Natural killer cell treated with Interleukin-12 subunit alpha and Interleukin-12 subunit beta and Interleukin-15 and Interleukin-18, amount 100 ng/mL, for 72 hours (primary cell): ENCODE measurements at regions not wholly inside any gene's neighbourhood (a gene's known extent, or its start where the extent isn't known, plus 50 kb on each side); places are given as distances from the start of the nearest gene placed in this dataset.
"Not testable (repeated sequence)": the region's sequence is repeated elsewhere in the genome, so short reads cannot be mapped to it uniquely, and the experiment has no call there.

Source experiments
- ATAC-seq, 2 donors: fragments of 150-1000 bp; cut with Tn5 transposase in 1 of 2; sonication (Bioruptor Pico), chemical (Tn5 transposase) in 1 of 2; 2 replicates each; pipeline ENCODE4 v1.10.0; 2021
- DNase-seq: peaks from one replicate; pipeline ENCODE4 v3.0.0; 2022; ENCODE audit warnings: low spot score
- H3K27ac Mint-ChIP-seq, 2 donors: 1 replicate in 1 of 2; 2 replicates in 1 of 2; pipeline ENCODE4 v1.8.0; 2022; ENCODE audit warnings: mixed read lengths in 2 of 2, mild to moderate bottlenecking in 1 of 2, moderate library complexity in 1 of 2
- H3K27me3 Mint-ChIP-seq, 2 donors: 1 replicate in 1 of 2; 2 replicates in 1 of 2; pipeline ENCODE4 v1.8.0; 2022; ENCODE audit warnings: mixed read lengths in 2 of 2
- H3K36me3 Mint-ChIP-seq: one replicate; pipeline ENCODE4 v1.8.0; 2022; ENCODE audit warnings: mixed read lengths
- H3K4me1 Mint-ChIP-seq, 2 donors: 1 replicate in 1 of 2; 2 replicates in 1 of 2; pipeline ENCODE4 v1.8.0; 2022; ENCODE audit warnings: low read depth in 2 of 2, mixed read lengths in 2 of 2, mild to moderate bottlenecking in 1 of 2
- H3K4me3 Mint-ChIP-seq: one replicate; pipeline ENCODE4 v1.8.0; 2022; ENCODE audit warnings: mixed read lengths
- H3K9me3 Mint-ChIP-seq: 2 replicates; pipeline ENCODE4 v1.8.0; 2022; ENCODE audit warnings: mixed read lengths

GRCh38 chr2:84129018-84129417, 330.1 kb downstream of the SUCLG1 start:
- no peaks in the 10 kb centered on the region for H3K36me3 Mint-ChIP-seq
- no peaks in the 10 kb centered on the region for H3K4me1 Mint-ChIP-seq
- H3K27ac Mint-ChIP-seq, result no peak overlapping the region
- no peak for ATAC-seq
- DNase-seq, result no peak
- no peaks in the 10 kb centered on the region for H3K9me3 Mint-ChIP-seq
- H3K4me3 Mint-ChIP-seq, result no peak overlapping the region
- peaks cover 0 to 6% of the 10 kb centered on the region in 2 donors for H3K27me3 Mint-ChIP-seq

GRCh38 chr2:84127812-84128211, 331.3 kb downstream of the SUCLG1 start:
- not testable (repeated sequence) for H3K36me3 Mint-ChIP-seq, H3K27me3 Mint-ChIP-seq, DNase-seq, H3K9me3 Mint-ChIP-seq, H3K4me3 Mint-ChIP-seq, H3K27ac Mint-ChIP-seq, ATAC-seq, H3K4me1 Mint-ChIP-seq

GRCh38 chr2:84126530-84126929, 332.6 kb downstream of the SUCLG1 start:
- DNase-seq (no peak), ATAC-seq (no peak)
- Mint-ChIP-seq H3K27me3 (peaks cover 0 to 13% of the 10 kb centered on the region in 2 donors), H3K9me3 (no peaks in the 10 kb centered on the region), H3K4me1 (no peaks in the 10 kb centered on the region), H3K4me3 (no peak overlapping the region), H3K27ac (no peak overlapping the region), H3K36me3 (no peaks in the 10 kb centered on the region)

DNA sequence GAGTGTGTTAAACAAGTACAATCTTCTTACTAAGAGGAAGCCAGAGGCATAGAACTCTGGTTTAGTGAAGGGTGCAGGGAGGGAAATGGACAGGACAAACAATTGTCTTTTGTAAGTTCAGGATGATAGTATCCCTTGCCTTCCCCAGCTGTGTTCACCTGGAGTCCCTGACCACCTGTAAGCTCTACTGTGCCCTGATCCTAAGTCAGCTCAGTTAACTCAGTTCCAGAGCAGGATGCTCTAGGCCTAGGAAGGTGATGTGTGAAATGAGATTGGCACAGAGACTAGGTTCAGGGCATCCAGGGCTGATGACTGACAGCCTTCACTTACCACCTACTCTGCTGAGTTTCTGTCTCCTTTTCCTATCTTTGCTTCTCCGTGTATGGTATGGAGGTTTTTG, 333.0 kb downstream of the SUCLG1 start:
- H3K27ac Mint-ChIP-seq, result no peak overlapping the region
- DNase-seq, result no peak
- H3K36me3 Mint-ChIP-seq, result no peaks in the 10 kb centered on the region
- H3K4me1 Mint-ChIP-seq, result no peaks in the 10 kb centered on the region
- H3K9me3 Mint-ChIP-seq, result no peaks in the 10 kb centered on the region
- no peak for ATAC-seq
- no peak overlapping the region for H3K4me3 Mint-ChIP-seq
- peaks cover 0 to 13% of the 10 kb centered on the region in 2 donors for H3K27me3 Mint-ChIP-seq

- no peak overlapping the region for H3K27ac Mint-ChIP-seq
- H3K36me3 Mint-ChIP-seq, result peaks cover 7% of the 10 kb centered on the region
- peaks cover 5% of the 10 kb centered on the region for H3K9me3 Mint-ChIP-seq
- DNase-seq (no peak), ATAC-seq (no peak)
- peaks cover 0 to 7% of the 10 kb centered on the region in 2 donors for H3K27me3 Mint-ChIP-seq
- H3K4me3 Mint-ChIP-seq, result no peak overlapping the region
- H3K4me1 Mint-ChIP-seq, result no peaks in the 10 kb centered on the region
These were observed 342.9 kb downstream of the SUCLG1 start for GRCh38 chr2:84116143-84116542.

DNA sequence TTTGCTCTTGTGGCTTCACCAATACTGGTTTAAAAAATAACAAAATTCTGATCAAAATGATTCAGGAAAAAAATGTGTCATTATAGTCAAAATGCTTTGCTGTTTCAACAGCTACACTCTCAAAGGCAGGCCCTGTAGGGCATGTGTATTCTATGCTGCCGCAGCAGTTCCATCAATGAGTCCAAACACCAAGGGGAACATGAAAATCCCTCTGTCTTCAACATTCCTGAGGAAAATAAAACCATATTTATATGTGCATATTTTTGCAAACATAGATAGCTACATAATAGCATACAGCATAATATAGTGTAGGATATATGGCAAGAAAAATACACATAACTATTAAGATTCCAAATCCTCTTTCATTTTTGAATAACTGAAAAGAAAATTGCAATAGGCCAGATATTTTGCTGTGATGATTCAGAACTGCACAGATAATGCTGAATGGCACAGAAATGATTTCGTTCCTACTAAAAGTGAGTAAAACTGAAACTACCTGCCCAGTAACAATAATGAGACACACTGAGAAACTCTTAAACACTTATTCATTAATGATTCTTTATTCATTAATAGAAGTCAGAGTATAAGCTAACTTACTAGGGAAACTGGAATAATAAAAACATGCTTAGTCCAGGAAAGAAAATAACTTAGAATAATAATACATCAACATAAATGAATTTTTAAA, 343.8 kb downstream of the SUCLG1 start:
- DNase-seq (no peak), ATAC-seq (no peak)
- H3K36me3 Mint-ChIP-seq, result peaks cover 7% of the 10 kb centered on the region
- no peak overlapping the region for H3K4me3 Mint-ChIP-seq
- peaks cover 5% of the 10 kb centered on the region for H3K9me3 Mint-ChIP-seq
- no peak overlapping the region for H3K27ac Mint-ChIP-seq
- no peaks in the 10 kb centered on the region for H3K4me1 Mint-ChIP-seq
- peaks cover 0 to 6% of the 10 kb centered on the region in 2 donors for H3K27me3 Mint-ChIP-seq

DNA sequence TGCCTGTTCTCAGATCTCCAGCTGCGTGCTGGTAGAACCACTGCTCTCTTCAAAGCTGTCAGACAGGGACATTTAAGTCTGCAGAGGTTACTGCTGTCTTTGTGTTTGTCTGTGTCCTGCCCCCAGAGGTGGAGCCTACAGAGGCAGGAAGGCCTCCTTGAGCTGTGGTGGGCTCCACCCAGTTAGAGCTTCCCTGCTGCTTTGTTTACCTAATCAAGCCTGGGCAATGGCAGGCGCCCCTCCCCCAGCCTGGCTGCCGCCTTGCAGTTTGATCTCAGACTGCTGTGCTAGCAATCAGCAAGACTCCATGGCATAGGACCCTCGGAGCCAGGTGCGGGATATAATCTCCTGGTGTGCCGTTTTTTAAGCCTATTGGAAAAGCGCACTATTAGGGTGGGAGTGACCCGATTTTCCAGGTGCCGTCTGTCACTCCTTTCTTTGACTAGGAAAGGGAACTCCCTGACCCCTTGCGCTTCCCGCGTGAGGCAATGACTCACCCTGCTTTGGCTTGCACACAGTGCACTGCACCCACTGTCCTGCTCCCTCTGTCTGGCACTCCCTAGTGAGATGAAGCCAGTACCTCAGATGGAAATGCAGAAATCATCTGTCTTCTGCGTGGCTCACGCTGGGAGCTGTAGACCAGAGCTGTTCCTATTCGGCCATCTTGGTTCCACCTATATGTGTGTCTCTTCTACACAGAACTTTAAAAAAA, 355.1 kb downstream of the SUCLG1 start:
- DNase-seq, H3K4me1 Mint-ChIP-seq, ATAC-seq, H3K27me3 Mint-ChIP-seq, H3K9me3 Mint-ChIP-seq, H3K4me3 Mint-ChIP-seq, H3K36me3 Mint-ChIP-seq, H3K27ac Mint-ChIP-seq: not testable (repeated sequence)

- H3K27me3 Mint-ChIP-seq, result peaks cover 0 to 6% of the 10 kb centered on the region in 2 donors
- peaks cover 8% of the 10 kb centered on the region for H3K9me3 Mint-ChIP-seq
- DNase-seq (no peak), ATAC-seq (no peak)
- peaks cover 10% of the 10 kb centered on the region for H3K36me3 Mint-ChIP-seq
- no peaks in the 10 kb centered on the region for H3K4me1 Mint-ChIP-seq
- no peak overlapping the region for H3K4me3 Mint-ChIP-seq
- no peak overlapping the region for H3K27ac Mint-ChIP-seq
These were observed 356.8 kb downstream of the SUCLG1 start for GRCh38 chr2:84102274-84102673.

DNA sequence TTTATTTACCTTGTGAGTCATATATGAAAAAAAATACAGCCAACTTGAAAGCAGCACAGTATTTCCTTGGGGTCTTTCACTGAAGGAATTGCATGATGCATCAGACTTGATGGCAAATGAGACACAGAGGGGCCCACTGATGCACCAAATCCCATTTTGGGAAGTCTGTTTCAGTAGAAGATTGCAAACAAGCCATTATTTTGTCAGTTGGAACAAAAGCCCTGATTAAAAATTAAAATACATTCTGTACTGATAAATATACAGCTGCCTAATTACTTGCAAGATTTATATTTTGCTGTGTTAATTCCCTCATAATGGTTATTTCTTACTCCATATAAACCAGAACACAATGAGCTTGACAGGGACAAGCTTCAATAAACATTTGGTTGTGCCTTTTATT, 370.4 kb downstream of the SUCLG1 start:
- H3K4me1 Mint-ChIP-seq, result no peaks in the 10 kb centered on the region
- DNase-seq, result no peak
- peaks cover 5 to 13% of the 10 kb centered on the region in 2 donors for H3K27me3 Mint-ChIP-seq
- no peak overlapping the region for H3K4me3 Mint-ChIP-seq
- H3K9me3 Mint-ChIP-seq, result peaks cover 6% of the 10 kb centered on the region
- no peak overlapping the region for H3K27ac Mint-ChIP-seq
- ATAC-seq, result no peak
- H3K36me3 Mint-ChIP-seq, result peaks cover 5% of the 10 kb centered on the region

DNA sequence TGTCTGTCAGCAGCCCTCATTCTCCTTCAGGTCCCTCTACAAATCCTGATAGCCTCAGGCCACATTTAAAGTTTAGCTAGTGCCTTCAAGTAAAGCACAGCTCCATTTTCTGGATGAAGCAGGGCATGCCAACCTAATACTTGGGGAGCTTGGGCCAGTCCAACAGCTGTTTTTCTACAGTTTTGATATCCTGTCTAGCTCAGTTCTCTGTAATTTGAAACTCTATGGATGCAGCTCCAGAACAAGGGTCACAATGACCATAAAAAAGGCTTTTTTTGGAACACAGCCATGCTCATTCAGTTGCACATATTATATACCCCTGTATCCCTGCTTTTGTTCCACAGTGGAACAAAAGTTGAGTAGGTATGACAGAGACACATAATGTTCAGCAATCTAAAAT, 373.5 kb downstream of the SUCLG1 start:
- Mint-ChIP-seq H3K4me3 (no peak overlapping the region), H3K27me3 (peaks cover 2 to 13% of the 10 kb centered on the region in 2 donors), H3K9me3 (no peaks in the 10 kb centered on the region), H3K27ac (no peak overlapping the region), H3K4me1 (no peaks in the 10 kb centered on the region), H3K36me3 (no peaks in the 10 kb centered on the region)
- ATAC-seq (no peak), DNase-seq (no peak)

DNA sequence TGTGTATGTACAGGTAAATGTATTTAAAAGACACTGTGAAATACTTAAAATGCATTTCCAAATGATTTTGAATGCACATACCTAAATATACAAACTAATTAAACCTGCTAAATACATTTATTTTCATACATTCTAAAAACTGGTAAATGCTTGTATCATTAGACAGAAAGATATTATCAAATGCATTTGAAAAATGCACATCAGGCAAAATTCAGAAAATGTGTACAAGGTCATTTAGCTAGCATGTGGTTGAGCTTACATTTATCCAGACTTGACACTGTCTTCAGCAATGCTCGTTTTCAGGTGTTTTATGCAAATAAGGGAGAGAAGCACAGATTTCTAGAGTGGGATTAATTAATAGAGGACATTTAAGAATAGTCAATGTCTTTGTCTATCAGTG, 374.2 kb downstream of the SUCLG1 start:
- ATAC-seq, result no peak
- no peaks in the 10 kb centered on the region for H3K9me3 Mint-ChIP-seq
- H3K36me3 Mint-ChIP-seq, result no peaks in the 10 kb centered on the region
- H3K27ac Mint-ChIP-seq, result no peak overlapping the region
- DNase-seq, result no peak
- no peak overlapping the region for H3K4me3 Mint-ChIP-seq
- peaks cover 5 to 13% of the 10 kb centered on the region in 2 donors for H3K27me3 Mint-ChIP-seq
- no peaks in the 10 kb centered on the region for H3K4me1 Mint-ChIP-seq

DNA sequence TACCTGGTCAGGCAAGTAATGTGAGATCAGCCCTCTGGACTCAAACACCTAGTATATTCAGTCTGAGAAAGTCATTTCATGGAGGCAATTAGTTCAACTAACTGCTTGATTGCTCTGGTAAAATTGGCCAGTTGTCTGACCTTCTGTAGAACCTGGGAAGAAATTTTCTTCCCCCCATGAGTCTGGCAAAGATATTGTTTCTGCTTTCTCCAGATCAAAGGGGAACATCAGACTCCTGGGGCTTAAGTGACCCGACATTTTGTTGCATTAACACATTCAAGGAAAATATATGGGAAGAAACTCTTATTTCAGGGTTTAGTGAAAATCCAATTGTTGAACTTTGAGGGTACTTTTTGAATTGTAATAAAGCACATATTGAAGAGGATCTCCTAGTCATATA, 375.1 kb downstream of the SUCLG1 start:
- H3K4me3 Mint-ChIP-seq, result no peak overlapping the region
- H3K4me1 Mint-ChIP-seq, result no peaks in the 10 kb centered on the region
- H3K27me3 Mint-ChIP-seq, result peaks cover 5 to 13% of the 10 kb centered on the region in 2 donors
- H3K36me3 Mint-ChIP-seq, result no peaks in the 10 kb centered on the region
- no peaks in the 10 kb centered on the region for H3K9me3 Mint-ChIP-seq
- H3K27ac Mint-ChIP-seq, result no peak overlapping the region
- ATAC-seq, result no peak
- no peak for DNase-seq

GRCh38 chr2:84078471-84078870, 380.6 kb downstream of the SUCLG1 start:
- DNase-seq, result no peak
- ATAC-seq, result no peak
- Mint-ChIP-seq H3K36me3 (no peaks in the 10 kb centered on the region), H3K27me3 (peaks cover 0 to 2% of the 10 kb centered on the region in 2 donors), H3K4me3 (no peak overlapping the region), H3K27ac (no peak overlapping the region), H3K9me3 (no peaks in the 10 kb centered on the region), H3K4me1 (no peaks in the 10 kb centered on the region)

DNA sequence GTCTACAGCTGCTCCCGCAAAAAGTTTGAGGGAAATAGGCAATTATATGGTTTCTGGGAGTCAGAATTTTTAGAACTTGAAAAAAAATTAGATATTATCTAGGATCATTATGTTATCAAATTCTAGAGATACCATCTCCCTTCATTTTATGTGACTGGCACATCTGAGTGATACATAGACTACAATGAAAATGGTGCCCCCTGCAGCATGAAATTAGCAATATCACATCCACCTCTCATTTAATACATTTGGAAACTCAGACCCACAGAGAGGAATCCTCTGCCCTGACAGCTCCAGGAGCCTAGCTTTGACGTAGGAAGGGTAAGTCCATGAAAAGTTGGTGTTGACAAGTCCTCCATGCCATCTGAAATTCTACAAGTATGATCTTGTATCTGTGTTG, 381.6 kb downstream of the SUCLG1 start:
- no peaks in the 10 kb centered on the region for H3K4me1 Mint-ChIP-seq
- H3K9me3 Mint-ChIP-seq, result no peaks in the 10 kb centered on the region
- H3K27me3 Mint-ChIP-seq, result peaks cover 0 to 2% of the 10 kb centered on the region in 2 donors
- no peak overlapping the region for H3K27ac Mint-ChIP-seq
- ATAC-seq (no peak), DNase-seq (no peak)
- no peak overlapping the region for H3K4me3 Mint-ChIP-seq
- H3K36me3 Mint-ChIP-seq, result no peaks in the 10 kb centered on the region
